Prostate gland (tissue), 2 donors: ENCODE measurements at regions not wholly inside any gene's neighbourhood (a gene's known extent, or its start where the extent isn't known, plus 50 kb on each side); places are given as distances from the start of the nearest gene placed in this dataset.

Experiments used
- DNase-seq: peaks from one replicate; pipeline ENCODE4 v3.0.0-alpha.2; 2019; ENCODE audit warnings: low spot score
- H3K27ac ChIP-seq, 2 donors: fragments of 200-600 bp; sonication (generic); 2 replicates each; pipeline ENCODE4 v1.5.1; 2017 to 2019
- H3K27me3 ChIP-seq: fragments of 200-600 bp; sonication (generic); replicated peaks from 2 replicates; pipeline ENCODE4 v1.5.1; 2019; ENCODE audit not compliant: insufficient read depth
- H3K36me3 ChIP-seq, 2 donors: fragments of 200-600 bp; sonication (generic); 1 replicate in 1 of 2; 2 replicates in 1 of 2; pipeline versions ENCODE4 v1.5.1 to v1.8.1; 2017 to 2019
- H3K4me1 ChIP-seq: fragments of 200-600 bp; sonication (generic); replicated peaks from 2 replicates; pipeline ENCODE4 v1.5.1; 2019
- H3K4me3 ChIP-seq, 2 donors: fragments of 200-600 bp; sonication (generic); 2 replicates each; pipeline ENCODE4 v1.5.1; 2017 to 2019
- H3K9me3 ChIP-seq: fragments of 200-600 bp; sonication (generic); 2 replicates; pipeline ENCODE4 v1.5.1; 2017
- POLR2A ChIP-seq: fragments of 450-650 bp; IDR thresholded peaks from one replicate; pipeline ENCODE4 v1.6.1; 2016; ENCODE audit warnings: antibody characterized with exemption, mild to moderate bottlenecking
- POLR2AphosphoS5 ChIP-seq: sonication (generic); formaldehyde crosslinking; IDR thresholded peaks from one replicate; pipeline ENCODE4 v1.6.1; 2017; ENCODE audit warnings: antibody characterized with exemption
- WGBS: methylation state at CpG from one replicate; pipeline ENCODE4 v1.1.5; 2018; 5-methylcytosine and 5-hydroxymethylcytosine counted together
- intact Hi-C: fragments of 100-400 bp; cut with DNase I; formaldehyde crosslinking; loops from one replicate; pipeline ENCODE4 v1.14.2; 2022
- TF ChIP-seq, protein P1 (sequence below), 4 experiments: fragments of 200-600 bp in 2 of 4; fragments of 450-650 bp in 2 of 4; sonication (generic) in 2 of 4; IDR thresholded peaks; 1 replicate in 3 of 4; 2 replicates in 1 of 4; pipeline ENCODE4 v1.5.1; 2016 to 2019; ENCODE audit warnings: antibody characterized with exemption in 4 of 4, mild to moderate bottlenecking in 2 of 4, moderate library complexity in 2 of 4

DNA sequence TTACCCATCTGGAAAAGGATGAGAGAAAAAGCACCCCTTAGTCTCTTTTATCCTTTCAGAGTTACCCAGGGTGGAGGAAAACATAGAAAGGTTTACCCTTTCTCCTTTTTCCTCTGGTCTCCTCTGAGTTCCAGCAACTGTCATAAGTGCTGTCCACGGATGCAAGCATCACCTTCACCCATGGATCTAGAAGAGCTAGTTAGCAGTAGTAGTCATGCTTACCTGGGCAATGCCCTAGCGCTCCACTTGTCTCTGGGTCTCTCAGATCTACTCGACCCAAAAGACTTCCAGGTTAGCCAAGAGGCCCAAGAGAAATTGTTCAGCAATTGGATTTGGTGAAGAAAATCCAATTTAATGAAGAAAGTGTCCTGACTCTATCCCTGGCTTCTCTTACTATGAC lies 656.2 kb upstream of the PTPRD start:
- Histone ChIP-seq H3K27ac (no peak overlapping the region), H3K4me3 (no peak overlapping the region), H3K9me3 (peaks cover 6% of the 10 kb centered on the region), H3K36me3 (no peaks in the 10 kb centered on the region), H3K4me1 (no peaks in the 10 kb centered on the region), H3K27me3 (no peaks in the 10 kb centered on the region)
- intact Hi-C loops, result no loop called here
- TF ChIP-seq, protein P1, sequence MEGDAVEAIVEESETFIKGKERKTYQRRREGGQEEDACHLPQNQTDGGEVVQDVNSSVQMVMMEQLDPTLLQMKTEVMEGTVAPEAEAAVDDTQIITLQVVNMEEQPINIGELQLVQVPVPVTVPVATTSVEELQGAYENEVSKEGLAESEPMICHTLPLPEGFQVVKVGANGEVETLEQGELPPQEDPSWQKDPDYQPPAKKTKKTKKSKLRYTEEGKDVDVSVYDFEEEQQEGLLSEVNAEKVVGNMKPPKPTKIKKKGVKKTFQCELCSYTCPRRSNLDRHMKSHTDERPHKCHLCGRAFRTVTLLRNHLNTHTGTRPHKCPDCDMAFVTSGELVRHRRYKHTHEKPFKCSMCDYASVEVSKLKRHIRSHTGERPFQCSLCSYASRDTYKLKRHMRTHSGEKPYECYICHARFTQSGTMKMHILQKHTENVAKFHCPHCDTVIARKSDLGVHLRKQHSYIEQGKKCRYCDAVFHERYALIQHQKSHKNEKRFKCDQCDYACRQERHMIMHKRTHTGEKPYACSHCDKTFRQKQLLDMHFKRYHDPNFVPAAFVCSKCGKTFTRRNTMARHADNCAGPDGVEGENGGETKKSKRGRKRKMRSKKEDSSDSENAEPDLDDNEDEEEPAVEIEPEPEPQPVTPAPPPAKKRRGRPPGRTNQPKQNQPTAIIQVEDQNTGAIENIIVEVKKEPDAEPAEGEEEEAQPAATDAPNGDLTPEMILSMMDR (IDR thresholded peaks at IDR 0.05), result no peak
- TF ChIP-seq POLR2AphosphoS5 (no peak), POLR2A (no peak)
- 62% methylated on average over 3 of the region's 3 CpGs for WGBS
- DNase-seq, result no peak

DNA sequence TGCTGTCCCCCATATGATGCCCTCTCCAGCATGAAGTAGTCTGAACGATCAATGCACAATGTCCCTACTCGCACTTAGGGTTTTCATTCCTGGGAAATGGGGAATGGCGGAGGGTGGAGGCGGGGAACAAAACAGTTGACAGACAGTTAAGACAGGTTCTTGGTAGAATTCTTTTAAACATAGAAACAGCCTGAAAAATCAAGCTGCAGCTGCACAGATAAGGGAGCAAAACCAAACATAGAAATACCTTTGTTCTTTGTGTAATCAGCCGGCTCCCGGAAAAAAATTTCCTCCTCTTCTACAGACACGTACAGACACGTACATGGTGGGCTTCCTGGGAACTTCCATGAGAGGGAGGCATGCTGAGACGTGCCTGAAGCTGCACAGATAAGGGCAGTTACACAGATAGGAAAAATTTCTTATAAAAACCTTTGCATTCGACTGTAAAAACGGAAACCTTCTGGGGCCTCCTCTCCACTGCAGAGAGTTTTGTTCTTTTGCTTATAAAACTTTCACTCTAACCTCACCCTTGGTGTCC lies 662.4 kb upstream of the PTPRD start:
- intact Hi-C loops, result no loop called here
- DNase-seq, result no peak

DNA sequence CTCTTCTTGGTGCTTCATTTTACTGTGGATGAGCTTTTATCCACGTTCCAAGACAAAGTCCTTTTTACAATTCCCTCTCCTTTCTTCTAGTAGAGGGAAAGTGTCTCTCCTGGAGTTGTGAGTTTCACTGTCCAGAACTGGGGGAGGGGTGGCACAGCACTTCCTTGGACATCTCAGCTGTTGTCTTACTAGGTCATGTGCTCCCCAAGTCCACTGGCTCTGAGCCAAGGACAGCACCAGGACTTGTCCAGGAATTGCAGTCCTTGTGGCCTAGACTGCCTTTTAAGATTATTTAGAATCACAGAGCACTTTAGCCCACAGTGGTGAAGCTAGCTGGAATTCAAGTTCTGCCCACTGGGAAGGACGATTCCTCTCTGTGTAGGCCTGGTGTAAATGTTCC lies 700.2 kb upstream of the PTPRD start:
- H3K27me3 ChIP-seq, result no peaks in the 10 kb centered on the region
- no peak for TF ChIP-seq POLR2A
- TF ChIP-seq POLR2AphosphoS5, result no peak
- TF ChIP-seq, protein P1 (IDR thresholded peaks at IDR 0.05), result no peak
- no peak overlapping the region for H3K4me3 ChIP-seq
- no peak for DNase-seq
- H3K4me1 ChIP-seq, result no peaks in the 10 kb centered on the region
- H3K9me3 ChIP-seq, result no peaks in the 10 kb centered on the region
- no peak overlapping the region for H3K27ac ChIP-seq
- H3K36me3 ChIP-seq, result no peaks in the 10 kb centered on the region
- 50% methylated on average over 2 of the region's 2 CpGs for WGBS
- intact Hi-C loops, result no loop called here

More for the DNA sequence above, 662.4 kb upstream of the PTPRD start:
- no peak overlapping the region for H3K4me3 ChIP-seq
- WGBS, result 48% methylated on average over 11 of the region's 11 CpGs
- H3K36me3 ChIP-seq, result no peaks in the 10 kb centered on the region
- H3K27ac ChIP-seq, result no peak overlapping the region
- TF ChIP-seq POLR2A (no peak), POLR2AphosphoS5 (no peak)
- TF ChIP-seq, protein P1 (IDR thresholded peaks at IDR 0.05), result no peak
- H3K4me1 ChIP-seq, result no peaks in the 10 kb centered on the region
- H3K27me3 ChIP-seq, result no peaks in the 10 kb centered on the region
- H3K9me3 ChIP-seq, result no peaks in the 10 kb centered on the region

DNA sequence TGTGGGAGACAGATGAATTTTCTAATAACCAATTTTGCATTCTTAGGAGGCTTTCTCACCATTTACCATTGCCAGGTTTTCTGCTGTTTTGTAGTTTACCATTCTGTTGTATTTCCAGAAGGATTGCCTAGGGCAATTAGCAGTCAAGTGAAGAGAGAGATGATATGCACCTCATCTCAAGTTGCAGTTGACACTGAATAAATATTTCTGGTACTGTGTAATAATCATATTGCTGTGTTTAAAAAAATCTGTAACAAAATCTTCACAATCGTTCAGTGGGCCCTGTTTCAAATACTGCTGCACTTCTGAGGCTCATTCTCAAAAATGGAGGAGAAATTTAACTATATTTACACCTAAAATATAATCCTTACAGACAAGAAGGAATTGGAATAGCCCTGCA lies 706.1 kb upstream of the PTPRD start:
- intact Hi-C loops, result no loop called here
- 25% methylated on average over 1 of the region's 1 CpG for WGBS
- TF ChIP-seq, protein P1 (IDR thresholded peaks at IDR 0.05), result no peak
- TF ChIP-seq POLR2AphosphoS5, result no peak
- TF ChIP-seq POLR2A, result no peak

DNA sequence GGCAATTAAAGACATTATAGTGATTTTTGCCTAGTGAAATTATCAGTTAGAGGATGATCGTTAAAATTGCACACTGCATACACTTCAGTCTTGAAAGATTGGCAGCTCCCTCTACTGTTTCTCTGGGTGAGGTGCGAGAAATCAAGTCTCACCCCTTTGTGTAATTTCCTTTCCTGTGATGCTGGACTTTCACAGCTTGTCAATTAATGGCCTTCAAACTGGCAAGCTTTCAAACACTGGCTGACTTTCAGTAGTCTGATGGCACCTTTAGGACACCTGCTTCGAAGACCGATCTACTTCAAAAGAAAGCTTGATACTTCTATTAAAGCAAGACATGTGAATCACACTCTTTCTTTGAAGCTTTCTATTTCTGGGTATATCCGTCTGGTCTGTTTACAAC lies 706.7 kb upstream of the PTPRD start:
- intact Hi-C loops, result no loop called here
- no peak overlapping the region for H3K4me3 ChIP-seq
- no peaks in the 10 kb centered on the region for H3K36me3 ChIP-seq
- 15% methylated on average over 5 of the region's 5 CpGs for WGBS
- H3K9me3 ChIP-seq, result no peaks in the 10 kb centered on the region
- TF ChIP-seq POLR2A, result no peak
- TF ChIP-seq POLR2AphosphoS5, result no peak
- TF ChIP-seq, protein P1 (IDR thresholded peaks at IDR 0.05), result peak in 1 of 4 experiments; percentile 19
- no peak overlapping the region for H3K27ac ChIP-seq
- no peaks in the 10 kb centered on the region for H3K27me3 ChIP-seq
- no peaks in the 10 kb centered on the region for H3K4me1 ChIP-seq
- no peak for DNase-seq

More for the DNA sequence above, 706.1 kb upstream of the PTPRD start:
- Histone ChIP-seq H3K4me3 (no peak overlapping the region), H3K27me3 (no peaks in the 10 kb centered on the region), H3K4me1 (no peaks in the 10 kb centered on the region), H3K36me3 (no peaks in the 10 kb centered on the region), H3K9me3 (no peaks in the 10 kb centered on the region), H3K27ac (no peak overlapping the region)
- no peak for DNase-seq
